Limb (tissue), 2 donors: ENCODE measurements at regions not wholly inside any gene's neighbourhood (a gene's known extent, or its start where the extent isn't known, plus 50 kb on each side); places are given as distances from the start of the nearest gene placed in this dataset.
A peak's percentile ranks its signal among the peaks of the same experiment; 100 is the strongest.
"Not testable (repeated sequence)": the region's sequence is repeated elsewhere in the genome, so short reads cannot be mapped to it uniquely, and the experiment has no call there.

ENCODE experiments used
- DNase-seq, 2 donors: peaks; one replicate each; pipeline ENCODE4 v3.0.0-alpha.2; 2016; ENCODE audit errors: extremely low spot score in 2 of 2

DNA sequence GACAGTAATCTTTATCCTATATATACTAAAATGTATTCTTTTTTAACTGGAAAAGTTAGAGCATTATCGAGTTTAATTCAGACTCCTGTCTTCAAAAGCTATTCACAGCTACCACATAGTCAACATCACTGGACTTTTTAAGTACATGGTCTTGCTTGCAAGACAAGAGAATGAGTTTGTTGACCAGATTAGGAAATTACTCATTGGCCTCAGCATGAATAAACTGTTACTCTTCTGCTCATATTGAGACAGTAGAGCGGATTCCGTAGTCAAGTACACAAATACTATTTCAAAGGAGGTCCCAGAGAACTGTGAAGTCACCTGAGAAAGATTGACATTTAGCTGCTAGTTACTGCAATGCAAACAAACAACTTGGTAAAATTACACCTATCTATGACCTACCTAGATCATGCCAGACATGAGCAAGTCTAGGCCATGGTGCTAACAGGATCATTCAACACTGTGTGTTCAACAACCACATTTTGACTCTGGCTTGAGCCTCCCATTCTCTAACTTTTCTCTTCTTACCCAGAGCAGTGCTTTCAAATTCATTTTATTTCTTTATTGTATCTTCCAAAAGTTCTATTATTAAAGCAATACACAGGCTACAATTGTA, 280.9 kb downstream of the NEBL start:
- DNase-seq, result no peak

DNA sequence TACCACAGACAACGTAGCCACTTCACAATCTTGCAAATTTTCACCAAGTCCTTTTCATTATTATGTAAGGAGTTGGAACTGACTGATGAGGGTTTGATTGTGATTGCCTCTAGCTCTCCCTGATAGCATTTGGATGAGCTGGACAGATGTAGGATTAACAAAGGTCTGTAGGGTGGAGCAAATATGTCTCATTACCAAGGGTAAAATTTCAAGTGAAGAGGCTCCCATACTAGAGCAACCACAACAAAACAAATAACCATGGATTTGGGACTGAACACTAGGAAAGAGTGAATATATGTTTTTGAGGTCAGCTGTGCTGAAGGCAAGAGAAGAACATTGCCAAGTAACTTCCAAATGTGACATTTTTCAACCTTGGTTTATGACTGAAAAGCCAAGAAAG, 281.7 kb downstream of the NEBL start:
- no peak for DNase-seq

DNA sequence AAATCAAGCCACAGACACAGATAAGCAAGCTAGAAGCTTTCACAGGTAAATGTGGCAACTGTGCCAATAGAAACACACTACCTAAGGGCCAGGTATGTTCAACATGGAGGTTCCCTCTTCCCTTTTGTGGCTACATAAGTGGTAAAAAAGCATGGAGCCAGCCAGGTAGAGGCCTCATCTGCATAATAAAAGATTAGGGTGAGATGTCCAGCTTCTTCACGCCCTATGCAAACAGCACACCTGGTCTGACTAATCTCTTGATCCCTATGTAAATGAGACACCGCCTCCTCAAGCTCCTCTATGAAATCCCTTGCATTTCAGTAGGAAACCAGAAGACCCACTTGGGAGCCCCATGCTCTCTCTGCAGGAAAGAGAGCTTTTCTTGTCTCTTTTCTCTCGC, 282.2 kb downstream of the NEBL start:
- no peak for DNase-seq

DNA sequence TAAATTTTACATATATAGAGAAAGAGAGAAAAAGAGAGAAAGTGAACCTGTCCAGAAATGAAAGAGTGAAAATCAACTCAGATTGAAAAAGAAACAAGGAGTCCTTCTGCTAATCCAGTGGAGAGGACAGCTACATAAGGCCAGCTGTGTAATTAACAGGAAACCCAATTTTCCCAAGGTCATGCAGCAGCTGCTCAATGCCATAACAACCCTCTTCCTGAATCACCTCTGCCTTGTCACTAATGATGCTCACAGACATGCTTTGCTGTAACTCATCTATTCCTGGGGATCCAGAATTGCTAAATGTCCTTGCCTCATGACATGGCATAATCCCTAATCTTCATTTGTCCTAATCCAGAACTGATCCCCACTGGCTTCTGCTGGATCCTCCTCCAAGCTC, 288.6 kb downstream of the NEBL start:
- DNase-seq, result no peak

DNA sequence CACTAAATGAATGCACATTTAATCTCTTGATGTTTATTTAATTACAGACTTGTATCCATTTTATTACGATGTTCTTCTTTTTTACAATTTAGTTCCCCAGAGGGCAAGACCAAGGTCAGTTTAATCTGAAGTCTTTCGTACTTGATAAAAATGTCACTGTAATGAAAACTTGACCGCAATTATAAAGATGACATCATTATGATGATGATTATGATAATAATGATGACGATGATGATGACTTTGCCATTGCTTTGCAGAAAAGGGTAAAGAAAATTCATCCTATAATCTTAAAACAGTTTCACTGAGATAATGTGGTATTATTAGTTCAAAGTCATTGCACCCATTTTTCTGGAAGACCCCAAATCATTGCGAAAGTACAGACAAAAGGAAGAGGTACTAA, 290.1 kb downstream of the NEBL start:
- no peak for DNase-seq

DNA sequence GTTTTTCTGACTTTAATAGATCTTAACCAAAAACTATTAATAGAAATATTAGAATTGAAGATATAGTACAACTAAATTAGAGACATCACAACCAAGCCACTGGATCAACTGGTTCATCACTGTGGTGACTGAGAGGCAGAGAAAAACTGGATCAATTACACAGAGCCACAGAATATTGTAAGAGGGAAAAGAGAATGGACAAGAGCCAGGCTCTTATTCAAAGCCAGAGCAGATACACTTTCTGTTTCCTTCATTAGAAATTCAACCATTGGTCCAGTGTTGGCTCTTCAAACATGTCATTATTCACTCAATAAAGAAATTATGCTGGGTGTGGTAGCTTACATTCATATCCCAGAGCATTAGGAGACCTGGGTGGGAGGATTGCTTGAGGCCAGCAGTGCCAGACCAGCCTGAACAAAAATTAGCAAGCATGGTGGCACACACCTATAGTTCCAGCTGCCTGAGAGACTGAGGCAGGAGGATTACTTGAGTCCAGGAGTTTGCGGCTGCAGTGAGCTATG, 295.1 kb downstream of the NEBL start:
- no peak for DNase-seq

DNA sequence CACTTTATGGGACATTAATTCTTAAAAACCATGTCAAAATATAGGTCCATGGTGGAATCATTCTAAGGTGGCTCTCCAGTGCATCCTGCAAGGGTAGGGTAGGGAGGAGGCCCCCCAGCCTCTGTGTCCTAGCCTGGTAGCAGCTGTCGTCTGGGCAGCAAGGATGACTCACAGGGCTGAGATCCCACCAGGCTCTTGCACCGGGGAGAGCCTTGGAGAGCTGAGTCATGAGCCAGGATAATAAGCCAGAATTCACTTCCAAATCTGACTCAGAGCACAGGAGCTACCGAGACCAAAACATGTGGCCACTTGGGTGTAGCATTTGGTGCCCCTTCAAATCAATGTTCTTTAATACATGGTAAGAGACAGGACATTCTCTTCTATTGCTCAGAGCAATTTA, 298.5 kb downstream of the NEBL start:
- DNase-seq, result no peak

DNA sequence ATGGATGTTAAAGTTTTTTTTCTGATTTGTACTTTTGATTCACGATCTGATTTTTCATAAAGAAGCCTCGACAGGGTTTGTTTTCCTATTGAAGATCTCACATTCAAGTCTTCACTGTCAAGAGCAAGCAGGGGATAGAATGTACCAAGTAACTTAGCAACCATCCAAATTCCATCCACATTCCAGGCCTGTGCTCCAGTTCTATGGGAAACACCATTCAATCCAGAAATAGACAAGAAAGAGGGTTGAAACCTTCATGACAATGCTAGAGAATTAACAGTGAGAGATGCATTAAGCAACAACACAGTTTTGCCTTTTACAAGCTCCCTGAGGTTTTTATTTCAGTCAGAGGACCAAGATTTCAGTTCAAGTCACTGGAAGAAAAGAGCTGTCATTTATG, 300.2 kb downstream of the NEBL start:
- peak in 1 of 2 donors; percentile 30 for DNase-seq

DNA sequence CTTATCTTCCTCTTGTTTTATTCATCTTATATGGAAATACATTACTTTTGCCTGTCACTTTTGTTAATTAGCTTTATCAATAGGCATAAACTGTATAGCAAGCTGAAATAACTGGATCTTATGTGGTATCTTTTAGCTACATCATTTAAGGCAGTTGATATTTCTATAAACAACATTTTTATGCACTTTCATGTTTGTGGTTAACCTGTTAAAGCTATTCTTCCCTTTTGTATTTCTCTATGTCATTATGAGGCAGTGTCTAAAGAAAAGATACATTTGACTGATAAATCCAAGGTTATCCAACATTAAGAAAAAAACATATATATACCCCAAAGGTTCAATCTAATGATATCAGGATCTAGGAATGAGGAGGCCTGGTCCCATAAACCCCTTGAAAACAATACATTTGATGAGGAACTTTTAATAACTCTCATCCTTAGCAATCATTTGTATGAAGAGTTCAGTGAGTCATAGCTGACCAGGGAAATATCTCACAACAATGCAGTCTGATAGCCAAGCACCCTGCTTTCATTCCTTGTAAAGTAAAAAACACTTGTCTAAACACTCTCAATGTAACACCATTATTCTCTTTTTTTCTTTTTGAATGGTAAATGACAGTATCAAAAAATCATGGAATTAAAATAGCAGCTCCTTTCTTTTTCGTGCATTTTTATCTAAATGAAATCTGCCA, 300.9 kb downstream of the NEBL start:
- no peak for DNase-seq

DNA sequence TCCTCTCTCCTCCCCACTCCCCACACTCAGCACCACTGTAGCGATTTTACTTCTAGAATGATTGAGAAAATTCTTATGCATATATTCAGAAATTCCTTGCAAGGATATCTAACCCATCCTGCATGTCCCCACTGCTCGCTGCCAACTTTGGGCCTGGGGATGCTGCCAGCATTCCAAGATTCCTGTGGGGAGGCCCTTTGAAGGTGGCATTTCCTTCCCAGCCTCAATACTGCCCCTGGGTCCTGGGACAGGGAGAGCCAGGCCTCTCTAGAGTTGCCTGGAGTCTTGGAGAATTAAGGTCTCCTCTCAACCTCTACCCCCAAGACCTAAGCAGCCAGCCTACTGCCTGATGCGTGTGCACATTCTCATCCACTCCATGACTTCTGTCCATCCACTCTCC, 303.5 kb downstream of the NEBL start:
- no peak for DNase-seq

DNA sequence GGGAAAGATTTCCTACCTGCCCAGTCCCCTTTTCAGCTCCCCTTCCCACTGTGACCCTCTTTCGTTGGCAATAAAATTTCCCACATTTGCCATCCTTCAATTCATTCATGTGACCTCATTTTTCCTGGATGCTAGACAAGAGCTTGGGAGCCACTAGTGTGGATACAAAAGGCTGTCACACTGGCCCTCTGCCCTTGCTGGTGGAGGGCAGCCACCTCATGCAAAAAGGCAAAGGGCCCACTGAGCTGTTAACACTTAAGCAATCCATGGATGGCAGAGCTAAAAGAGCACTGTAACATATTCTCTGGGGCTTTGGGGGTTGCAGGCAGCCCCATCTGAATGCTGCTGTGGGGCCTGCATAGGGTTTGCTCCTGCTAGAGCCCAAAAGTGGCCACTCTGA, 315.1 kb downstream of the NEBL start:
- DNase-seq, result no peak

DNA sequence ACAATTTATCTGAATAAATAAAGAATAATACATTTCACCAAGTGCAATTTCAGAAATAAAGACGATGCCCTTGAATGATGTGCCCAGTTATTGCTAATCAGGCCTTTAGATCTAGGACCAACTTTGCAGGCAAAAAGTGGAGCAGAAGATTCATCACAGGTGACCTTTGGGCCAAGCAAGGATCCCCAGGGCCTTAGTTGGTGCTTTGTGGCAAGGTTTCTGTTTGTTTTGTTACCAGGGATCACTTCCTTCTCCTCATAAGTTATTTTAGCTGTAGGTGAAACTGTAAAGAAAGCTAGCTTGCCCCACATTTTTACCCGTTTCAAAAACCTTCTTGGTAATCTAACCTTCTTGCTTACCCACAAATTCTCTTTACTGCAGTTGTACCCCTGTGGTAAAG, 323.2 kb downstream of the NEBL start:
- DNase-seq, result no peak

DNA sequence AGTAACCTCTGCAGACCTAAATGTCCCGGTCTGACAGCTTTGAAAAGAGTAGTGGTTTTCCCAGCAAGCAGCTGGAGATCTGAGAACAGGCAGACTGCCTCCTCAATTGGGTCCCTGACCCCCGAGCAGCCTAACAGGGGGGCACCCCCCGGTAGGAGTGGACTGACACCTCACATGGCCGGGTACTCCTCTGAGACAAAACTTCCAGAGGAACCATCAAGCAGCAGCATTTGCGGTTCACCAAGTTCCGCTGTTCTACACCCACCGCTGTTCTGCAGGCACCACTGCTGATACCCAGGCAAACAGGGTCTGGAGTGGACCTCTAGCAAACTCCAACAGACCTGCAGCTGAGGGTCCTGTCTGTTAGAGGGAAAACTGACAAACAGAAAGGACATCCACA, 341.1 kb downstream of the NEBL start:
- not testable (repeated sequence) for DNase-seq

DNA sequence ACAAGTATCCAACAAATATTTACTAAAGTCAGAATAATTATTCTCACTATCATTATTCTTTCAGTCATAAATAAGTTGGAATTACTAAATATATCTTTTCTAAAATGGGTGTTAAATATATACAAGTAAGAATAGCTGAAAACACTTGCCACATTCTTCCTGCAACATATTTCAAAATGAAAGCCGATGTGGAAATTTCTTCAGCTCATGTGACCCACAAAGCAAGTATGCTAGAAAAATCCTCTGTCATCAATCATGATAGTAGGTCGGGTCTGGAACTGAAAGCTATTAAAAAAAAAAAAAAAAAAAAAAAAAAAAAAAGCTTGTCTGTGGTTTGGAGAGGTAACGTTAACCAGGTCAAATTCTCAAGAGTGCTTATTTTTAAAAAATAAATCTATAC, 344.7 kb downstream of the NEBL start:
- no peak for DNase-seq

DNA sequence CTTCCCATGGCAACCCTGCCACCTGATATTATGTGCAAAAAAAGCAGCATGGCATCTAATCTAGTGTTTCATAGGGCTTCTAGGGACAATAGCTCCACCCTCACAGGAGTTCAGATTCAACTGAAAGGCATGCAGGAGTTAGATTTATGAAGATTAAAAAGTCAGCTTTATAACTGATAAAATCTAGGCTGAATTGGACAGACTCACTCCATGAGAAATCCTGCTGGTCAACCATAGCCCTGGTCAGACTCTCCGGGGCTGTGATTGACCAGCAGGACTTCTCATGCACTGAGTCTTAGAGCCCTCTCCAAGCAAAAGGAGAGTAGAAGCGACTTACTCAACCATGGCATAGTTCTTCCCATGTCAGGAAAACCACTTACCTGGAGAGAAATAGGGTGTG, 345.4 kb downstream of the NEBL start:
- no peak for DNase-seq

DNA sequence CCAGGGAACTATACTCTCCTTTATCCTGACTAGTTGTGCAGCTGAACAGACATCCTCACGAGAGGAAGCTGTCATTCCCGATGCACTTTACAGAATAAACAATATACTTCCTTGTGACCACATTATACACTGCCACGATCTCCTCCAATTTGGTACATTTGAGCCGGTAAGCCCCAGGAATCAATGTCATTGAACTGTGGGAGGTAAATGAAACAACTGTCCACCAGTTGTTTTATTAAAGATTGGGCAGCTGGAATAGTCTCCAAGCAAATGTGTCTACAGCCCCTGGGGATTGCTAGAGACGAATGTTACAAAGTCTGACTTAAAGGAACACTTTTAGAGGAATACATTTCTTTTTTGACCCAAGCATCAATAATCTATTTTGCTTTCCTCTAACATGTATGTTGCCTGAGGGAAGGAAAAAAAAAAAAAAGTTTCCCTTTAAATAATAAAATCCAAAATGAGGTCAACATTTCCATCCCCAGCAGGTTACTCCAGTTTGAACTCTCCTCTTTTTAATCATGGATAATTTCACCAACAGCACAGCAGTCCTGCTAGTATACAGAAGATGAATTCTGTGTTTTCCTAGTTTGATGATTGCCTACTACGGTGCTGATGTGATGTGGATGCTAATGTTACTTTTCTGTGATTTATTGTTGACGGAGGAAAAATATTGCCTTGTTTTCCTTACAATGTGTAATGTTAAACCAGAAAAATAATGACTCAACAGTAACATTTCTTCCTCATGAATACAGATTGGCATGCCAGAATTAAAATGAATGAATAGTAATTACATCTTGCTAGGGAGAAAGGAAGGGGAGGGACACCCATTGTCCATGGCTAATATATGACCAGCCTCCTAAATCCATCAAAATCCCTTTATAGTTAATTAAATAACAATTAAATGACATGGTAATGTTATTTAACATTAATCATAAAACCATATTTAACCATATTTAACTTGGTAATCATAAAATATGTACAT, 360.9 kb downstream of the NEBL start:
- DNase-seq, result no peak

DNA sequence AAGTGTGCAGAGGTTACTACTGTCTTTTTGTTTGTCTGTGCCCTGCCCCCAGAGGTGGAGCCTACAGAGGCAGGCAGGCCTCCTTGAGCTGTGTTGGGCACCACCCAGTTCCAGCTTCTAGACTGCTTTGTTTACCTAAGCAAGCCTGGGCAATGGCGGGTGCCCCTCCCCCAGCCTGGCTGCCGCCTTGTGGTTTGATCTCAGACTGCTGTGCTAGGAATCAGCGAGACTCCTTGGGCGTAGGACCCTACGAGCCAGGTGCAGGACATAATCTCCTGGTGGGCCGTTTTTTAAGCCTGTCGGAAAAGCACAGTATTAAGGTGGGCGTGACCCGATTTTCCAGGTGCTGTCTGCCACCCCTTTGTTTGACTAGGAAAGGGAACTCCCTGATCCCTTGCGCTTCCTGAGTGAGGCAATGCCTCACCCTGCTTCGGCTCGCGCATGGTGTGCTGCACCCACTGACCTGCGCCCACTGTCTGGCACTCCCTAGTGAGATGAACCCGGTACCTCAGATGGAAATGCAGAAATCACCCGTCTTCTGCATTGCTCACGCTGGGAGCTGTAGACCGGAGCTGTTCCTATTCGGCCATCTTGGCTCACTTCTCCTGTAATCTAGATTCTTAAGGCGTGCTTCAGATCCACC, 365.7 kb downstream of the NEBL start:
- DNase-seq, result not testable (repeated sequence)

DNA sequence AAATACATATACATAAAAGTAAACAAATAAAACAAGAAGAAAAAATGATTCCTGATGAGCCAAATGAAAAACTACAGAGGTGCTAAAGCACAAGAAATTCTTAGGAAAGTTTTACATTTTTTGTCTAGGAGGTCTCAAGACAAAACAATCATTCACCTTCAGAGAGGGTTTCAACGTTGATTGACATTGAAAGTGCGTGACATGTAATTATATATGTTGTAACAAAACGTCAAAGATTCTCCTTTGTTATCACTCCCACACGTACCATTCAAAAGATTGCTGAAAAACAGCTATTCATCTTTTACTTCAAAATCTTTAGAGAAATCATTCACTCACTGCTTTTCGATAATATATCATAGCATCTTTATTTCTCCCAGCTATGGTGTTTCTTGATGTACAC, 375.9 kb downstream of the NEBL start:
- no peak for DNase-seq

DNA sequence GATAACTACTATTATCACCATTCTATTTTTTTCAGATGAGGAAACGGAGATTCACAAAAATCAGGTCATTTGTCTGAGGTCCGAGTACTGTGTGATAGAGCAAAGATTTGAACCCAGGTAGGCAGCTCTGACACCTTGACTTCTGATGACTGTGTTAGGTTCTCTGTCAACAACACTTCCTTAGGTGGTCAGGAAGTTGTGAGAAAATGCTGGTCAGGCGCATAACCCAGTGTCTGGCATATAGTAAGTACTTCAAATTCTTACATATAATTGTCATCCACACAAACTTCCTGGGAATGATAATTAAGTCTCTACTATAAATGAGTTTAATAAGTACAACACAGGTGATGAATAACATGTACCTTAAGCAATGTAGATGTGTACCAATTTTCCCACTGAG, 381.5 kb downstream of the NEBL start:
- DNase-seq, result no peak

DNA sequence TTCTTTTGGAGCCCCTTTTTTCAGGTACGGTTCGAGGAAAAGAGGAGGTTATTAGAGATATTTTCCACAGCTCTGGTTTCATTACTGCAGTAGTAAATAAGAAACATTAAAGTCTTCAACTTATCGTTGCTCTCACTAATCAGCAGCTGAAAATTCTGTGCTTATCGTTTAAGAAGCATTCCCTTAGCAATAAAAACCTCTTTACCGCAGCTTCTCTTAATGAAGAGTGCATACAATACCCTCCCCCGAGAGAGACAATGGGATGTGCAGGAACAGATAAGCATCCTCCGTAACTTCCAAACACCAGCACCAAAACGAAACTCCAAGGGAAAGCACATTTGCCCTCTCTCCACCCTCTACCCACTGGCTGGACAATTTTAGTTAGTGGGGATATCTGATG, 384.5 kb downstream of the NEBL start:
- no peak for DNase-seq

DNA sequence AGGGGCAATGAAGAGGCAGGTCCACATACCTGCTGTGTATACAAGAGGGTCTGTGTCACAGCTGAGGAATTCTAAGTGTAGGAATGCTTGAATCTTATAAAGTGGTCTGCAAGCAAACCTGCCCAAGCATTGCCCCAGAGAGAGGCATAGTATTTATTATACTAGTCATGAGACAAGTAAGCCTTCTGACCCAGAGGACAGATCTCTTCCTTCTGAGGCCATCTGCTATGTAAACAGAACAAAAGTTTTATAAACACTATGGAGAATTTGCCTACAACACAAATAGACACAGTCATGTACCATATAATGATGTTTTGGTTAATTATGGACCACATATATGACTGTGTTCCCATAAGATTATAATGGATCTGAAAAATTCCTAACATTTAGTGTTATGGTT, 388.2 kb downstream of the NEBL start:
- no peak for DNase-seq
